ENCODE measurements at regions not wholly inside any gene's neighbourhood (a gene's known extent, or its start where the extent isn't known, plus 50 kb on each side); places are given as distances from the start of the nearest gene placed in this dataset.

DNA sequence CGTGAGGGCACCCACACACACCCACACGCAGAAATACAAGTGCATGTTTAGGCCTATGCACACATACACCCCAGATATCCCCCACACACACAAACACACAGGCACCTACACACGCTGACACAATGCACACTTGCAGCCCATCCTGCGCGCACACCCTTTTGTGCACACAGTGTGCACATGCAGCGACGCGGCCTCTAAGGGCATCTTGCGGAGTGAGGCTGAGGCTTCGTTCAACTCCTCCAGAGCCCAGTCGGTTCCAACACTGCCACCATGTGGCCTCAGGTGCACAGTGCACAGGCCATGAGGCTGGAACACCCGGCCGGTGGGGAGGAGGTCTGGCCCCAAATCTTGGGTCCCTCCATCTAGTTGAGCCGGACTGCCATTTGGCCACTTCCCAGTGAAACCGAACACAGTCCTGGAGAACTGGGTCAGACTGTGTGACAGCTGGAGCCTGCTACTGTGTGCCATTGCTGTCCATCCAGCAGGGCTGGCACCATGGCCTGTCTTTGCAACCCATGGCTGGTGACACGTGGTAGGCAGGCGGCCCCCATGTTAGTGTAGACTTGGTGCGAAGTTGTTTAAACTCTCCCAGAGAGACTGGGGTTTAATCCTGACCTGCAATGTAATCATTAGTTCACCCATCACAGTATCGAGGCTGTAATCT is 97.7 kb upstream of the MVB12B start:
- POLR2A ChIA-PET (ENCODE audit: low non-redundant PET): no interaction called here
- intact Hi-C loops (cut with micrococcal nuclease; ENCODE audit: unreplicated experiment): loop anchor here (2.0 to 10.0 kb wide), 3 partner anchors 263 to 820 kb away; no protein-coding TSS in a partner anchor
- TF ChIP-seq, protein P1, sequence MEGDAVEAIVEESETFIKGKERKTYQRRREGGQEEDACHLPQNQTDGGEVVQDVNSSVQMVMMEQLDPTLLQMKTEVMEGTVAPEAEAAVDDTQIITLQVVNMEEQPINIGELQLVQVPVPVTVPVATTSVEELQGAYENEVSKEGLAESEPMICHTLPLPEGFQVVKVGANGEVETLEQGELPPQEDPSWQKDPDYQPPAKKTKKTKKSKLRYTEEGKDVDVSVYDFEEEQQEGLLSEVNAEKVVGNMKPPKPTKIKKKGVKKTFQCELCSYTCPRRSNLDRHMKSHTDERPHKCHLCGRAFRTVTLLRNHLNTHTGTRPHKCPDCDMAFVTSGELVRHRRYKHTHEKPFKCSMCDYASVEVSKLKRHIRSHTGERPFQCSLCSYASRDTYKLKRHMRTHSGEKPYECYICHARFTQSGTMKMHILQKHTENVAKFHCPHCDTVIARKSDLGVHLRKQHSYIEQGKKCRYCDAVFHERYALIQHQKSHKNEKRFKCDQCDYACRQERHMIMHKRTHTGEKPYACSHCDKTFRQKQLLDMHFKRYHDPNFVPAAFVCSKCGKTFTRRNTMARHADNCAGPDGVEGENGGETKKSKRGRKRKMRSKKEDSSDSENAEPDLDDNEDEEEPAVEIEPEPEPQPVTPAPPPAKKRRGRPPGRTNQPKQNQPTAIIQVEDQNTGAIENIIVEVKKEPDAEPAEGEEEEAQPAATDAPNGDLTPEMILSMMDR (conservative IDR thresholded peaks at IDR 0.05; ENCODE audit: low read depth, low read length): peak; percentile 96
- no peak for TF ChIP-seq EZH2 (IDR thresholded peaks at IDR 0.05; ENCODE audit: borderline replicate concordance, low read depth, low read length, poor library complexity, severe bottlenecking)
- Histone ChIP-seq H3K4me3 (ENCODE audit: low read depth, low read length, poor library complexity, severe bottlenecking) (no peak overlapping the region), H3K4me1 (ENCODE audit: insufficient read depth, low read length, poor library complexity, severe bottlenecking) (no peaks in the 10 kb centered on the region), H3K27me3 (replicated peaks; ENCODE audit: insufficient read depth, low read depth, low read length, poor library complexity) (peaks cover 63% of the 10 kb centered on the region), H3K36me3 (ENCODE audit: insufficient read depth, low read length, poor library complexity, severe bottlenecking) (no peaks in the 10 kb centered on the region), H3K9me3 (ENCODE audit: low read depth, low read length, poor library complexity, severe bottlenecking) (no peaks in the 10 kb centered on the region), H3K27ac (ENCODE audit: low read depth, low read length, poor library complexity, severe bottlenecking) (no peak overlapping the region)
- CTCF ChIA-PET: no interaction called here
- DNase-seq (ENCODE audit: low spot score): peak; percentile 76
- no TSS peak for BruUV-seq (replicated peaks)

DNA sequence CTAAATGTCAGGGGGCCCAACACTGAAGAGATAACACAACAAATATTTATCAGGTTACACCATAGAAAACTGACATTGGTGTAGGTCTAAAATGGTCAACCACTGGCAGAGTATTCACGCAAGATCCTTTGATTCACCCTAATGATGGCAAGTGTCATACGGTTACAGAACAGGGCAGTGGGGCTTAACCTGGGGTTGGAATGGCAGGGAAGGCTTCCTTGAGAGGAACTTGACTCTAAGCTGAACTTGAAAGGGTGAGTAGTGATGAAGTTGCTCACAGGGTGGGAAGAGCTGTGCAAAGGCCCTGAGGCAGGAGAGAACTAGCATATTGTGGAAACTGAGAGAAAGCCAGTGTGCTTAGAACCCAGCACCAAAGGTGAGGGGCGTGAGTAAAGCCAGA is 97.1 kb upstream of the MVB12B start:
- H3K4me1 ChIP-seq (ENCODE audit: insufficient read depth, low read length, poor library complexity, severe bottlenecking): no peaks in the 10 kb centered on the region
- peaks cover 57% of the 10 kb centered on the region for H3K27me3 ChIP-seq (replicated peaks; ENCODE audit: insufficient read depth, low read depth, low read length, poor library complexity)
- POLR2A ChIA-PET (ENCODE audit: low non-redundant PET): no interaction called here
- CTCF ChIA-PET: no interaction called here
- H3K27ac ChIP-seq (ENCODE audit: low read depth, low read length, poor library complexity, severe bottlenecking): no peak overlapping the region
- TF ChIP-seq, protein P1 (conservative IDR thresholded peaks at IDR 0.05; ENCODE audit: low read depth, low read length): no peak
- TF ChIP-seq EZH2 (IDR thresholded peaks at IDR 0.05; ENCODE audit: borderline replicate concordance, low read depth, low read length, poor library complexity, severe bottlenecking): no peak
- no peak overlapping the region for H3K4me3 ChIP-seq (ENCODE audit: low read depth, low read length, poor library complexity, severe bottlenecking)
- H3K36me3 ChIP-seq (ENCODE audit: insufficient read depth, low read length, poor library complexity, severe bottlenecking): no peaks in the 10 kb centered on the region
- intact Hi-C loops (cut with micrococcal nuclease; ENCODE audit: unreplicated experiment): loop anchor here (2.0 to 10.0 kb wide), 3 partner anchors 263 to 821 kb away; no protein-coding TSS in a partner anchor
- BruUV-seq (replicated peaks): no TSS peak
- H3K9me3 ChIP-seq (ENCODE audit: low read depth, low read length, poor library complexity, severe bottlenecking): no peaks in the 10 kb centered on the region
- no peak for DNase-seq (ENCODE audit: low spot score)

DNA sequence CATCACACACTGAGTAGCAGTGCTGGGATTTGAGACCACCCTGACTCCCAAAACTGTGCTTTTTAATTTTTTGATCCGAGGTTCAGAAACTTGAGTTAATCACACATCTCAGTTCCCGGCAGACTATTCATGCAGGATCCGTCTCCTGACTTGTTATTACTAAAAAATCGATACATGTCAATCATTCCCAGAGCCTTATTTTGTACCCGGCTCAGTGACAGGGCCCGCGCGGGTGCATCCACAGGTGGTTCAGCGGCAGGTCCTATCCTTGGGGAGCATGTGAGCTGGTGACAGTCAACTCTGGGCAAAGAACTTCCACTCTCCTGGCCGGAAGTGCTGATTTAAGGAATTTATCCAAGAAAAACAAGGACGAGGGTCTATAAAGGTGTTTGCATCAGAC is 95.9 kb upstream of the MVB12B start:
- Histone ChIP-seq H3K4me3 (ENCODE audit: low read depth, low read length, poor library complexity, severe bottlenecking) (no peak overlapping the region), H3K36me3 (ENCODE audit: insufficient read depth, low read length, poor library complexity, severe bottlenecking) (no peaks in the 10 kb centered on the region), H3K9me3 (ENCODE audit: low read depth, low read length, poor library complexity, severe bottlenecking) (no peaks in the 10 kb centered on the region), H3K27me3 (replicated peaks; ENCODE audit: insufficient read depth, low read depth, low read length, poor library complexity) (peaks cover 45% of the 10 kb centered on the region), H3K27ac (ENCODE audit: low read depth, low read length, poor library complexity, severe bottlenecking) (no peak overlapping the region), H3K4me1 (ENCODE audit: insufficient read depth, low read length, poor library complexity, severe bottlenecking) (no peaks in the 10 kb centered on the region)
- TF ChIP-seq EZH2 (IDR thresholded peaks at IDR 0.05; ENCODE audit: borderline replicate concordance, low read depth, low read length, poor library complexity, severe bottlenecking): no peak
- TF ChIP-seq, protein P1 (conservative IDR thresholded peaks at IDR 0.05; ENCODE audit: low read depth, low read length): no peak
- DNase-seq (ENCODE audit: low spot score): no peak
- ChIA-PET CTCF (interaction anchor here (1.1 kb wide), 1 partner anchor 823 kb away, joined by 3 read pairs; no protein-coding TSS in a partner anchor), POLR2A (ENCODE audit: low non-redundant PET) (no interaction called here)
- BruUV-seq (replicated peaks): no TSS peak
- intact Hi-C loops (cut with micrococcal nuclease; ENCODE audit: unreplicated experiment): no loop called here
